ENCODE measurements at regions not wholly inside any gene's neighbourhood (a gene's known extent, or its start where the extent isn't known, plus 50 kb on each side); places are given as distances from the start of the nearest gene placed in this dataset.

DNA sequence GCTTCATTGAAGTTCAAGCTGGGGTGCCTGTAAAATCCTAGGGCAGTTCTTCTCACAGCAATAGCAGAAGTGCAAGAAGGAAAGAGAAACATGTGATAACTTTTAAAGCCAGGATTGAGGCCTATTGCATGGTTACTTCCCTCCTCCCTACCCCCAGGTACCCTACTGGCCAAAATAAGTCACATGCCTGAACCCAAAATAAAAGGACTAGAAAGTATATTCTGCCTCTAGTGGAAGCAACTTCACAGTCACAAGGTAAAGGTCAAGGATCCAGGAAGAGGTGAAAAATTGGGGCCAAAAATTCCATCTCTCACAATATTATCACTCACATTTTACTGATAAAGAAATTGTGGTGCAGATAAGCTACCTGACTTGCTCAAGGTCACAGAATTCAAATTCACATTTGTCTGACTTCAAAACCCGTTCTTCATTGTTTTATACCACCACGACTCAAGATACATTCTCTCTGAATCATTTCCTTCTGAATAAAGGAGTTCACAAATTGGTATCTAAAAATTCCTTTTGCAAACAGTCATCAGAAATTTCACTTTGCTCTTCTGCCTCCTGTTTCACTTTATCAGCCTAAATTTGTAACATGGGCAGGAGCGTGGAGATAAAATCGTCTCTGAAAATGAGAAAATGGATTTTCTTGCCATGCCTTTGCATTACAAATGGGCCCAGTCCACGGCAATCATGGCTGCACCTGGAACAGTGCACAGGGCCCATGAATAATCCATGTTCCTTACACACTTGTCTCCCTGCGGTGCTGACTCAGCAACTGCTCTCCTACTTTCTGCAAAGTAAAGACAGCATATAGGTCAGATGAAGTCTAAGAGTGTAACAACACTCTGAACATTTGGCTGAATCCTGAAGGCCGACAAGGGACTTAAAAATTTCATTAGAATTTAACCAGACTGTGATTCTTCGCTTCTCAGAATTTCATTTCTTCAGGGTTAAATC is 485.3 kb upstream of the NFIA start:
- TF ChIP-seq, protein P1, sequence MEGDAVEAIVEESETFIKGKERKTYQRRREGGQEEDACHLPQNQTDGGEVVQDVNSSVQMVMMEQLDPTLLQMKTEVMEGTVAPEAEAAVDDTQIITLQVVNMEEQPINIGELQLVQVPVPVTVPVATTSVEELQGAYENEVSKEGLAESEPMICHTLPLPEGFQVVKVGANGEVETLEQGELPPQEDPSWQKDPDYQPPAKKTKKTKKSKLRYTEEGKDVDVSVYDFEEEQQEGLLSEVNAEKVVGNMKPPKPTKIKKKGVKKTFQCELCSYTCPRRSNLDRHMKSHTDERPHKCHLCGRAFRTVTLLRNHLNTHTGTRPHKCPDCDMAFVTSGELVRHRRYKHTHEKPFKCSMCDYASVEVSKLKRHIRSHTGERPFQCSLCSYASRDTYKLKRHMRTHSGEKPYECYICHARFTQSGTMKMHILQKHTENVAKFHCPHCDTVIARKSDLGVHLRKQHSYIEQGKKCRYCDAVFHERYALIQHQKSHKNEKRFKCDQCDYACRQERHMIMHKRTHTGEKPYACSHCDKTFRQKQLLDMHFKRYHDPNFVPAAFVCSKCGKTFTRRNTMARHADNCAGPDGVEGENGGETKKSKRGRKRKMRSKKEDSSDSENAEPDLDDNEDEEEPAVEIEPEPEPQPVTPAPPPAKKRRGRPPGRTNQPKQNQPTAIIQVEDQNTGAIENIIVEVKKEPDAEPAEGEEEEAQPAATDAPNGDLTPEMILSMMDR (IDR thresholded peaks at IDR 0.05; ENCODE audit: low read depth, low read length), result no peak
- no peak overlapping the region for H3K4me3 ChIP-seq (ENCODE audit: low read depth, low read length)

DNA sequence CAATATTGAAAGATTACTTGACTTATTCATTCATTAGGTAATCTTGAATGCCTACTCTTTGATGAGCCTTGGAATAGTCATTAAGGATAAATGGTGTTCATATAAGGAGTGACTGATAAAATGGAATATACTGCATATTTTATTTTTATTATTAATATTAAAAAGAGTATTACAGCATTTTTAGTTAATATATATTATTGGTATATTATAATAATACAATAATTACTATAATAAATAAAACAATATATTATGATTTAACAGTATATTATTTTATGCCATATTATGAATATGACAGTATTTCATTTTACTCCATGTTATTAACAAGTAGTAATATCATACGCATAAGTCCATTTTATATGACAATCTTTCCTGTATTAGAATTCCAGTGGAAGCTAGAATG is 490.8 kb upstream of the NFIA start:
- no peak overlapping the region for H3K4me3 ChIP-seq (ENCODE audit: low read depth, low read length)
- TF ChIP-seq, protein P1 (IDR thresholded peaks at IDR 0.05; ENCODE audit: low read depth, low read length), result no peak

DNA sequence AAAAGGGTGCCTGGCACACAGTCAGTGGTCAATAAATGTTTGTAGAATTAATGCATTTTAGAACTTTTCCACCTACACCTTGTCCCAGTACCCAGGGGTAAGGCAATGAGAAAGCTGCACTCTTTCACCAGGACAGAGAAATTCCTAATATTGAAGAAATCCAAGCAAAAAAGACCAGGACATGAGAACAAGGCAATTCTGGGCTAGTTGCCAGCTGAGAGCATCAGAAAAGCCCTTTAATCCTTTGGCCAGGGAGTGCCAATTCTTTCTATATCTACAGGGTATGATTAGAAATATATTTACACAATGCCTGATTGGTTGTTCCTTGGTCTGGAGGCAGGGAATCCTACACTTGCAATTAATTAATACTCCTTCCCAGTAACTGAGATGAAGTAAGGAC is 492.4 kb upstream of the NFIA start:
- no peak overlapping the region for H3K4me3 ChIP-seq (ENCODE audit: low read depth, low read length)
- TF ChIP-seq, protein P1 (IDR thresholded peaks at IDR 0.05; ENCODE audit: low read depth, low read length), result no peak

DNA sequence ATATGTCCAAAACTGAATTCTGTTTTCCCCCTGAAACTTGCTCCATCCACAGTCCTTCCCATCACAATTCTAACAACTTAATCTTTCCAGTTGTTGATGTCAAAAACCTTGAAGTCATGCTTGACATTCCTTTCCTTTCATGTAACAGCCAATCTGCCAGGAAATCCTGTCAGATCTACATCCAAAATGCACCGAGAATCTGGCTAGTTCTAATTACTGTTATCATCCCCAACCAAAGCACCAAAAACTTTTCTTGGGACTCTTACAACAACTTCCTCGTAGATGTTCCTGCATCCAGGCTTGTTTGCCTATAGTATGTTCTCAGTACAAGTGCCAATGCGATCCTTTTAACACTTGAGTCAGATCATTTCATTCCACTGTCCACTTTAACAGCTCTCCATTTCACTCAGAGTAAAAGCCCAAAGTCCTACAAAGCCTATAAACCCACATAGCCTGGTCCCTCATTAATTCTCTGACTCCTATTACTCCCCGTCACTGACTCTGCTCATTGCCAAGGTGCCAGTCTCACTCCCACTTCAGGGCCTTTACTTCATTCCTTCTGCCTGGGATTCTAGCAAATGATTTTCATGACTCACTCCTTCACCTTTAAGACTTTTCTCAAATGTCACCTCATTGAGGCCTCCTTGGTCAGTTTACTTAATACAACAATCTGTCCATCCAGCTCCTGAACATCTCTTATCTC is 493.2 kb upstream of the NFIA start:
- TF ChIP-seq, protein P1 (IDR thresholded peaks at IDR 0.05; ENCODE audit: low read depth, low read length), result no peak
- no peak overlapping the region for H3K4me3 ChIP-seq (ENCODE audit: low read depth, low read length)

DNA sequence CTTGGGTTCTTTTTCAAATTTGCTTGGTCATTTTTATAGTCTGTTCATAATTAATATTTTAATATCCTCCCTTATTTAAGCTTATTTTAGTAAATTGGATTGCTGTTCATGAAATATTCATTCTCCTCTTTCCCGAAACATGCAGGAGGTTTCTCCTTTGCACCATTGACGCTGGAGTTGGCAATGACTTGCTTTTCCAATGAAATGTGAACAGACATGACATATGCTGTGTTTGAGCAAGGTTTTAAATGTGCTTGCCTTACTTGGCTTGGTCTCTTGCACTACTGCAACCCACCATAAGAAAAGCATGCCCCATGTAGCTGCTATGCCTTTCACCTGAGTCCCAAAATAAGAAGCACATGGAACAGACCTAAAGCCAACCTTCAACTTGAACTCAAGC is 498.0 kb upstream of the NFIA start:
- TF ChIP-seq, protein P1 (IDR thresholded peaks at IDR 0.05; ENCODE audit: low read depth, low read length), result no peak
- H3K4me3 ChIP-seq (ENCODE audit: low read depth, low read length), result no peak overlapping the region

DNA sequence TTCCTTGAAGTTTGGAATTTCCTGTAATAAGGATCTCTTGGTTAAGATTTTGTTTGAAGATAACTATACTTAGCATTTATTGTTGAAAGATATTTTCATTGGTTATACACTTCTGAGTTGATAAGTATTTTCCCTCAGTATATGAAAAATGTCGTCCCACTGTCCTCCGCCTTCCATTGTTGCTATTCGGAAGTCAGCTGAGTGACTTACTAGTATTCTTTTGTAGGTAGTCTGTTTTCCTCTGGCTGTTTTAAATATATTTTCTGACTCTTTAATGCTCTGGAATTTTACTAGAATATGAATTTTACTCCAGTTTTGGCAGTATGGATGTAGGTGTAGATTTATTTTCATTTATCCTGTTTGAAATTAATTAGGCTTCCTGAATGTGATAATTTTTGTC is 498.7 kb upstream of the NFIA start:
- no peak overlapping the region for H3K4me3 ChIP-seq (ENCODE audit: low read depth, low read length)
- TF ChIP-seq, protein P1 (IDR thresholded peaks at IDR 0.05; ENCODE audit: low read depth, low read length), result no peak
